GM21737 (cell line): ENCODE measurements at regions not wholly inside any gene's neighbourhood (a gene's known extent, or its start where the extent isn't known, plus 50 kb on each side); places are given as distances from the start of the nearest gene placed in this dataset.

Experiments
- ATAC-seq: cut with Tn5 transposase; IDR thresholded peaks from one replicate; pipeline ENCODE4 v1.9.1; 2021; ENCODE audit warnings: mild to moderate bottlenecking, moderate library complexity; ENCODE audit not compliant: unreplicated experiment

DNA sequence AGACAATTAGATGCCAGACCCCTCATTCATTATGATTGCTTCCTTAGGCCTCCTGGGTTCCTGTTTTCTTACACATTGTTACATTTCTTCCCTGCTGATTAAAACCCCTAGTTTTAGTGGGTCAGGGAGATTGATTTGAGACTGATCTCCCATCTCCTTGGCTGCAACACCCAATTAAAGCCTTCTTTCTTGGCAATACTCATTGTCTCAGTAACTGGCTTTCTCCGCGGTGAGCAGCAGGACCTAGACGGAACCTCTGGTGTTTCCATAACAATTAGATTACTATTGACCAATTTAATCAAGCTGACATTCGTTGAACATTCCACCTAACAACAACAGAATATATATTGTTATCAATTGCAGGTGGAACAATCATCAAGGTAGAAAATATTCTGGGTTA is 1676.4 kb upstream of the SLC39A10 start:
- ATAC-seq = no peak

DNA sequence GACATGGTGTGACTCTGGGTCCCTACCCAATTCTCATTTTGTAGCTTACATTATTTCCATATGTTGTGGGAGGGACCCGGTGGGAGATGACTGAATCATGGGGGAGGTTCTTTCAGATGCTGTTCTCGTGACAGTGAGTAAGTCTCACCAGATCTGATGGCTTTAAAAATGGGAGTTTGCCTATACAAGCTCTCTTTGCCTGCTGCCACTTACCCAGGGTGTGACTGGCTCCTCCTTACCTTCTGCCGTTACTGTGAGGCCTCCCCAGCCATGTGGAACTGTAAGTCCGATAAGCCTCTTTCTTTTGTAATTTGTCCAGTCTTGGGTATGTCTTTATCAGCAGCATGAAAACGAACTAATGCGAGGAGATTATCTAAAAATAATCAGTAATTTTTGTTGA is 1683.2 kb upstream of the SLC39A10 start:
- ATAC-seq = no peak

- ATAC-seq = no peak
Measured at GRCh38 chr2:193966590-193966989, 1690.4 kb upstream of the SLC39A10 start.

GRCh38 chr2:193965263-193965662 is 1691.8 kb upstream of the SLC39A10 start:
- ATAC-seq = no peak

DNA sequence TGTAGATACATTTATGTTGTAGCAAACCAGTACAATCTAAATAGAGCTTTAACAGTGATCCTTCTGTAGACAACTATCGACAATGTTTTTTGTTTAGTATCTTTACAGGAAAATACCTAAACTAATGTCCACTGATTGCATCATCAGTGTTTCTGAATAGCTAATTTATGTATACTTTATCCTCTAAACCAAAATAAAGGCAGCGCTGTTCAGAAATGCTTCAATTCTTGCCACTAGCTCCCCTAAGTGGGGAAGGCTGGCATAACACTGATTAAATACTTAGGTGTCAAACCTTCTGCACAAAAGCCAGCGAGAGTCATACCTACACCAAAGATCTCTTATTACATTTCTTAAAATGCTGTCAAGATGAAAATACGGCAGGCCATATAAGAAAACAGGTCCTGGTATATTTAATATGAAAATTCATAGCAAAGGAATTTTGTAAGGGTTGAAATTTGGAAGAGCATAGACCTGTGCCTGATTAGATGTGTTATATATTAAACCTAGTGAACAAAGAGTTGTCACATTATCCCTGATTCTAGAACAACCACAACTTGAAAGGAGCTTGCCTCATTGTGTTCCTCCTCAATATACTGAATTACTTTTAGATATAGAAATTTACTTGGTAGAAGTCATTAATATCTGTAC is 1693.4 kb upstream of the SLC39A10 start:
- no peak for ATAC-seq

DNA sequence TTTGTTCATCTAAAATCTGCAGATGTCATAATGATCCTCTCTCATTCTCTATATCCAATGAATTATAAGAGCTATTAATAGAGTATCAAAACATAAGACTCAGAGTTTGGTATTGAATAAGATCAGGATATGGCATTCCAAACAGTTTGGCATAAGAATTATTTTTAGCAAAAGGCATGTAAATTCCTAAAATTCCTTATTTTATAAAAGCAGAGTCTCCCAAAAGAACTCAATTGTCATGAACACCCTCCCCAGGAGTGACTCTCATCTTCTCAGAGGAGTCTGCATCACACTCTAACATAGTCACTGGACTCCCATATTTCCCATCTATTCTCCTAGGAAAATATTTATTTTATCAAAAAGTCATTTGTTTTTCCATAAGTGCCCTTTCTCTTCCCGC is 1710.2 kb upstream of the SLC39A10 start:
- no peak for ATAC-seq

GRCh38 chr2:193943406-193943960 is 1713.5 kb upstream of the SLC39A10 start:
- no peak for ATAC-seq

DNA sequence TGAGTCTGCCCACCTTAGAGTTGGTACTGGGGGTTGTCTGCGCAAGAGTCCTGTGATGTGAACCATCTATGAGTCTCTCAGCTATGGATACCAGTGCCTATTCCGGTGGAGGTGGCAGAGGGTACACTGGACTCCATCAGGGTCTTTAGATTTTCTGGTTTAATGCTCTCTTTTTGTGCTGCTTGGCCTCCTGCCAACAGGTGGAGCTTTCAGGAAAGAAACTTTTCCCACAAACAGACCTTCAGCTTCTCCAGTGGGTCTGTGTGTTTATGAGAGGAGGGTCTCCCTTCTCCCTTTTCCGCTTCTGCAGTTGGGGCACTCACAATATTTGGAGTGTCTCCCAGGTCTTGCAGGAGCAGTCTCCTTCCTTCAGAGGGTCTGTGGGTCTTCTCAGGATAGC is 1721.9 kb upstream of the SLC39A10 start:
- ATAC-seq = no peak

DNA sequence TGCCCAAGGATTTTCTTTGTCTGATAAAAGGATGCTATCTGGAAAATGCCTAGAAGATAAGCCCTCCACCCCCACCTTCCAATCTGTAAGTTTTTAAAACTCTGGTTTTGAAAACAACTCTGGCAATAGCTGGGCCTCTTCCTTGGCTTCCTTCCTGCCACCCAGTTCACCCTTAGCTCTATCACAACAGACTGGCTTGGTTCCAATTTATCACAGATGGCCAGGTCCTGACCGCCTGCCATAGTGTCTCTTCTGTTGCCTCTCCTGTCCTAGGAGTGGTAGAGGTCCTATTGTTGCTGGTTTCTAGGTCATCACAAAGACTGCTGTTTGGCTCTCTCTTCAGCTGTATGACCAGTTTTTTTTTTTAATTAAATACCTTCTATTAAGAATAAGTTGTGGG is 1727.9 kb upstream of the SLC39A10 start:
- no peak for ATAC-seq

- ATAC-seq = no peak
Measured at GRCh38 chr2:193907561-193907960, 1712.8 kb upstream of the TMEFF2 start.

DNA sequence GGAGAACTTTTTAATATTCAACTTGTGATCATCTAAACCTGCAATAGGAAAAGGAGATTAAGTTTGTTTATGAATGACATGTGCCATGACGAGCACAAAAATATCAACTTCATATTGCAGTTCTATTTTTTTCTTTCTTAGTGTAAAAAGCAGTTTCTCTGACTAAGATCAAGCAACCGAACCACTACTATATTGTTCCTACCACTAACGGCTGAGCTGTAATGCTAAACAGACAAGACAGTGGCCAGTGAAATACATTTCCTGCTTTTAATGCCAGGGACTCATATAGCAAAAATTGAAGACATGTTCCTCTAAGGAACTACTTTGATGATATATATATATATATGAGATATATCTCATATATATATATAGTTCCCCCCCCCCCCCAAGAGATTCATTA is 1705.6 kb upstream of the TMEFF2 start:
- ATAC-seq = no peak

GRCh38 chr2:193895226-193895625 is 1700.5 kb upstream of the TMEFF2 start:
- no peak for ATAC-seq

GRCh38 chr2:193894081-193894480 is 1699.3 kb upstream of the TMEFF2 start:
- ATAC-seq = no peak

DNA sequence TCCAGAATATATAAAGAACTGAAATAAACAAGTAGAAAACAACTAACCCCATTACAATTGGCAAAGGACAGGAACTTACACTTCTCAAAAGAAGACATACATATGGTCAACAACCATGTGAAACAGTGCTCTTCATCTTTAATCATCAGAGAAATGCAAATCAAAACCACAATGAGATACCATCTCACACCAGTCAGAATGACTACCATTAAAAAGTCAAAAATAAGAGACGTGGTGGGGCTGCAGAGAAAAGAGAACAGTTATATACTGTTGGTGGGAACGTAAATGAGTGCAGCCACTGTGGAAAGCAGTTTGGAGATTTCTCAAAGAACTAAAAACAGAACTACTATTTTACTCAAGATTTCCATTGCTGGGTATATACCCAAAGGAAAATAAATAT is 1696.3 kb upstream of the TMEFF2 start:
- ATAC-seq = no peak

DNA sequence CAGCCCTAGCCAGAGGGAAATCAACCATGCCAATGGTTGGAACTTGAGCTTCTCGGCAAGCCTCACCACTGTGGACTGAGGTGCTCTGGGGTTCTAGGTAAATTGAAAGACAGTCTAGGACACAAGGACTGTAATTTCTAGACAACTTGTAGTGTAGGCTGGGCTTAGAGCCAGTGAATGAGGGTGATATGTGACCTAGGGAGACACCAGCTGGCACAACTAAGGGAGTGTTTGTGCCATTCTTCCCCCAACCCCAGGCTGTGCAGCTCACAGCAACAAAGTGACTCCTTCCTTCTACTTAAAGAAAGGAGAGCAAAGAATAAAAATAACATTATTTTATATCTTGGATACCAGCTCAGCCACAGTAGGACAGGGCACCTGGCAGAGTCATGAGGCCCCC is 1690.7 kb upstream of the TMEFF2 start:
- no peak for ATAC-seq

- ATAC-seq = no peak
Measured at GRCh38 chr2:193883820-193884219, 1689.1 kb upstream of the TMEFF2 start.

GRCh38 chr2:193876980-193877379 is 1682.2 kb upstream of the TMEFF2 start:
- ATAC-seq = no peak

DNA sequence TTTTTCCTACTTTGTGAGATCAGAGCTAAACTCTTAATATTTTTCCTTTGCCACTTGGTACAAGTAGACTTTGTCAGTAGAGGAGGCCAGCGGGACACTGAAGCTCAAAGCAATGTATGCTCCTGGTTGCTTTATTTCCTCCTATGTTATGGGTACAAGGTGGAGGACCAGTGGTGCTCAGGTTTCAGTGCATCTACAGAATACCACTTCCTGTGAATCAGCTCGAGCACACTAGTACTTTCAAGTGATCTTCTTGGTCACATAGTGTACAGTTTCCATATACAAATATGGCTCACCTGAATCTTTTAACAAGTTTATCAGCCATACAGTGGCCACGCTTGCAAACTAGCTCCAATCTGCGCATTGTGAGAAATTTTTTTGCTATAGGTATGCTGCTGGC is 1674.8 kb upstream of the TMEFF2 start:
- ATAC-seq = no peak

DNA sequence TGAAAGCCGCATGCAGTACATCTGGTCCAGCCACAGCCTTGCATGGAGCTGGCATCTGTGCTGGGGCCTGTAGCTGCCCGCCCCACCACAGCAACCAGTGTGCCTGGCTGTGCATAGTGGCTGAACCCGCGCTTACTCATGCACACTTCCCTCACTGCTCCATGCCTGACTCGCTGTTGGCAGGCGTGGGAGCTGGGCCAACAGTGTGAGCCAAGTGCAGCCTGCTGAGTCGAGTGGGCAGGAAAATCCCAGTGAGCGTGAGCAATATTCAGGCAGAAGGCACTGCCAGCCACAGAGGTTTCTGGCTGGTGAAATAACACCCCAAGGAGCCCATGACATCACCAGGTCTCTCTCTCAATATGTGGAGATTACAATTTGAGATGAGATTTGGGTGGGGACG is 1674.1 kb upstream of the TMEFF2 start:
- no peak for ATAC-seq

DNA sequence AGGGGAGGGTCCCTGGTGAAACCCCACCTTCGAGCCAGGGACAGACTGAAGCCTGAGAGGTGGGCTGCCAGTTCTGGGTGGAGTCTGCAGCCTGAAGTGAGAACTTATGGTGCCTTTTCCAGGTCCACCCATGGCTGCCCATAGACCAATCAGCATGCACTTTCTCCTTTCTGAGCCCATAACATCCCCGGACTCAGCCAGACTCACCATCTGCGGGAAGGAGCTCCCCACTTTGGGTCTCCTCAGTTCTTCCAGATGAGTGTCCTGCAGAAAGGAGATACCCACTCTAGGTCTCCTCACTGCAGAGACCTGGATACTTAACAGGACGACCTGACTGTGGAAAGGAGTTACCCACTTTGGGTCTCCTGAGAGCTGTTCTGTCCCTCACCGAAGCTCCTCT is 1673.4 kb upstream of the TMEFF2 start:
- no peak for ATAC-seq

DNA sequence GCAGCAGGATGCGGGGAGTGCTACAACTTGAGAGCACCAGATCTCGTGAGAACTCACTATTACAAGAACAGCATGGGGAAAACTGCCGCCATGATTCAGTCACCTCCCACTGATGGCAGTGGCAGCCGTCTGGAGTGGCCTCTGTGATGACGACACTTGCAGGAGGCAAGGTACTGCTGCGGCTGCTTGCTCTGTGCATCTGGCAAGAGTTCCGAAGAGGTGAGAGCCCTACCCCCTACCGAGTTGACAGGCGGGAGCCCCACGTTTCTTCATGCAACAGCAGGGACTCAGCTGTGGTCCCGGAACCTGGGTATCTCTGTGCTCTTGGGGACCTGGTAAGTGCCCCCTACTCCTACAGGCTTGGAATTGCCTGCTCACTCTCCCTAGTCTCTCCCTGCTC is 1672.7 kb upstream of the TMEFF2 start:
- no peak for ATAC-seq

DNA sequence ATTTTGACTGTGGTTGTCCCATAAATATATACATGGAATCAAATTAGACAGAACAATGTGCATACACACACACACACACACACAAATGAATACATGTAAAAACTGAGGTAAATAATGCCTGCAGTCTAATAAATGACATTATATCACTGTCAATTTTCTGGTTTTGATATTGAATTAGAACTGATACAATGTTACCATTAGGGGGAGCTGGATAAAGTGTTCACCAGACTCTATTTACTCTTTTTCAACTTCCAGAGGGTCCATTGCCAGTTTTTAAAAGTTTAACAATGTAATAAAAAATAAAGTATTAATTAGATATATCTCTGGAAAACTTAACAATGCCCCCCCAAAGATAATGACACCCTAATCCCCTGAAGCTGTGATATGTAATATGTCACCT is 1666.8 kb upstream of the TMEFF2 start:
- no peak for ATAC-seq

- no peak for ATAC-seq
Measured at GRCh38 chr2:193847991-193848390, 1653.3 kb upstream of the TMEFF2 start.
